ENCODE measurements at regions not wholly inside any gene's neighbourhood (a gene's known extent, or its start where the extent isn't known, plus 50 kb on each side); places are given as distances from the start of the nearest gene placed in this dataset.

GRCh38 chr9:89755821-89756220 is 151.0 kb downstream of the GADD45G start:
- Mint-ChIP-seq H3K4me3 (no peak overlapping the region), H3K36me3 (ENCODE audit: low read depth) (no peaks in the 10 kb centered on the region), H3K27ac (no peak overlapping the region), H3K4me1 (peaks cover 24% of the 10 kb centered on the region), H3K9me3 (no peaks in the 10 kb centered on the region), H3K27me3 (ENCODE audit: low read depth, poor library complexity) (peaks cover 5% of the 10 kb centered on the region)
- no peak for DNase-seq
- TF ChIP-seq CTCF (IDR thresholded peaks at IDR 0.05): no peak

GRCh38 chr9:89756891-89757537 is 152.2 kb downstream of the GADD45G start:
- H3K27me3 Mint-ChIP-seq (ENCODE audit: low read depth, poor library complexity): peaks cover 5% of the 10 kb centered on the region
- no peak overlapping the region for H3K4me3 Mint-ChIP-seq
- TF ChIP-seq CTCF (IDR thresholded peaks at IDR 0.05): no peak
- H3K27ac Mint-ChIP-seq: no peak overlapping the region
- peaks cover 18% of the 10 kb centered on the region for H3K4me1 Mint-ChIP-seq
- H3K36me3 Mint-ChIP-seq (ENCODE audit: low read depth): no peaks in the 10 kb centered on the region
- H3K9me3 Mint-ChIP-seq: no peaks in the 10 kb centered on the region
- no peak for DNase-seq

- no peak for DNase-seq
- Mint-ChIP-seq H3K36me3 (ENCODE audit: low read depth) (no peaks in the 10 kb centered on the region), H3K9me3 (no peaks in the 10 kb centered on the region), H3K4me3 (no peak overlapping the region), H3K4me1 (peaks cover 18% of the 10 kb centered on the region), H3K27ac (no peak overlapping the region), H3K27me3 (ENCODE audit: low read depth, poor library complexity) (peaks cover 5% of the 10 kb centered on the region)
- no peak for TF ChIP-seq CTCF (IDR thresholded peaks at IDR 0.05)
These were observed 153.1 kb downstream of the GADD45G start for GRCh38 chr9:89757776-89758528.

- Mint-ChIP-seq H3K9me3 (no peaks in the 10 kb centered on the region), H3K27me3 (ENCODE audit: low read depth, poor library complexity) (peaks cover 16% of the 10 kb centered on the region), H3K4me1 (peaks cover 18% of the 10 kb centered on the region), H3K27ac (no peak overlapping the region), H3K4me3 (no peak overlapping the region), H3K36me3 (ENCODE audit: low read depth) (no peaks in the 10 kb centered on the region)
- TF ChIP-seq CTCF (IDR thresholded peaks at IDR 0.05): no peak
- no peak for DNase-seq
These were observed 154.8 kb downstream of the GADD45G start for GRCh38 chr9:89759572-89759971.

GRCh38 chr9:89760123-89760522 is 155.3 kb downstream of the GADD45G start:
- Mint-ChIP-seq H3K4me3 (no peak overlapping the region), H3K9me3 (no peaks in the 10 kb centered on the region), H3K4me1 (peaks cover 18% of the 10 kb centered on the region), H3K27ac (no peak overlapping the region), H3K27me3 (ENCODE audit: low read depth, poor library complexity) (peaks cover 16% of the 10 kb centered on the region), H3K36me3 (ENCODE audit: low read depth) (no peaks in the 10 kb centered on the region)
- DNase-seq: no peak
- no peak for TF ChIP-seq CTCF (IDR thresholded peaks at IDR 0.05)

- H3K27me3 Mint-ChIP-seq (ENCODE audit: low read depth, poor library complexity): peaks cover 10% of the 10 kb centered on the region
- H3K4me1 Mint-ChIP-seq: peaks cover 13% of the 10 kb centered on the region
- H3K9me3 Mint-ChIP-seq: peaks cover 3% of the 10 kb centered on the region
- DNase-seq: no peak
- H3K4me3 Mint-ChIP-seq: no peak overlapping the region
- no peak overlapping the region for H3K27ac Mint-ChIP-seq
- no peak for TF ChIP-seq CTCF (IDR thresholded peaks at IDR 0.05)
- no peaks in the 10 kb centered on the region for H3K36me3 Mint-ChIP-seq (ENCODE audit: low read depth)
These were observed 159.4 kb downstream of the GADD45G start for GRCh38 chr9:89764217-89764616.
